Muscle layer of duodenum (tissue), 2 donors: ENCODE measurements at regions not wholly inside any gene's neighbourhood (a gene's known extent, or its start where the extent isn't known, plus 50 kb on each side); places are given as distances from the start of the nearest gene placed in this dataset.

Source experiments
- H3K27ac ChIP-seq: one replicate; pipeline ENCODE4 v1.7.0; 2013; ENCODE audit warnings: mild to moderate bottlenecking, low read length
- H3K27me3 ChIP-seq: one replicate; pipeline ENCODE4 v1.7.0; 2013; ENCODE audit warnings: low read depth, mild to moderate bottlenecking, control low read depth, low read length
- H3K36me3 ChIP-seq, 2 donors: one replicate each; pipeline ENCODE4 v1.7.0; 2013; ENCODE audit warnings: low read length in 2 of 2, control low read depth in 1 of 2, mild to moderate bottlenecking in 1 of 2; ENCODE audit not compliant: insufficient read depth in 2 of 2, control insufficient read depth in 1 of 2
- H3K4me1 ChIP-seq, 2 donors: one replicate each; pipeline ENCODE4 v1.7.0; 2013; ENCODE audit warnings: low read length in 2 of 2, mild to moderate bottlenecking in 2 of 2, control low read depth in 1 of 2, moderate library complexity in 1 of 2; ENCODE audit not compliant: insufficient read depth in 2 of 2, control insufficient read depth in 1 of 2
- H3K4me3 ChIP-seq, 2 donors: one replicate each; pipeline ENCODE4 v1.7.0; 2013; ENCODE audit warnings: low read length in 2 of 2, low read depth in 1 of 2, mild to moderate bottlenecking in 1 of 2
- H3K9me3 ChIP-seq, 2 donors: one replicate each; pipeline ENCODE4 v1.7.0; 2013; ENCODE audit warnings: low read length in 2 of 2, control low read depth in 1 of 2, mild to moderate bottlenecking in 1 of 2; ENCODE audit not compliant: control insufficient read depth in 1 of 2
- donor health status: healthy.

DNA sequence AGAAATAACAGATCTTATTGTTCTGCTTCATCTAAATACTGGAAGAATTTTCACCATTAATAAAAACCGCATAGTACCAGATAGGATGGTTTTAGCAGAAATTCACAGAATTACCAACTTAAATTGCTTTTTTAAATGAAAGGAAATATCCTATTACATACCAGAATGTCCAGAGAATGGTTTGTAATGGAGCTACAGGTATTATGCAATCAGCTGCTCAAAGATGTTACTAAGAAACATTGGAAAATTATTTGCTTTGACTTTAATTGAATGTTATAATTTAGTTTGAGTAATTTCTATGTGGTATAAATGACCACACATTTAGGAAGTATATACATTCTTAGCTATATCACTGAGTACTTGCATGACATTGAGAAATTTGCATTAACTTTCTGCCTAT is 338.3 kb downstream of the ETV1 start:
- Histone ChIP-seq H3K36me3 (no peaks in the 10 kb centered on the region), H3K9me3 (no peaks in the 10 kb centered on the region), H3K4me1 (no peaks in the 10 kb centered on the region), H3K27me3 (no peaks in the 10 kb centered on the region), H3K27ac (no peak overlapping the region), H3K4me3 (no peak overlapping the region)

DNA sequence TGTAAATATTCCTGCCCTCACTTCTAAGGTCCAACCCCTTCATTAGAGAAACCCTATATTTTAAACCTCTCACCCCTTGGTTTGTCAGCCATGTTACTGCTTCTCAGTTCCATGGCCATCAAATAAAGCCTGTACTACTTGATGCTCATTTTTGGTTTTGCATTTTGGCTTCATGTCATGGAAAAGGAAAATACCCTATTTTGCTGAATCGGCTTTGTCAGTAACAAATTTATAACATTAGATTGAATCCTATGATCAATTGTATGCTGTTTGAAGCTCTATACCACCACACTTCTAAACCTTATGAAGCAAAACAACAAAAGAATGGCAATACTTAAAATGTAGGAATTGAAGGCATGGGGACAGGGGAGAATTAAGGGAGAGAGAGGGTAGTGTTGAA is 333.1 kb downstream of the ETV1 start:
- no peaks in the 10 kb centered on the region for H3K36me3 ChIP-seq
- H3K27ac ChIP-seq, result no peak overlapping the region
- no peaks in the 10 kb centered on the region for H3K27me3 ChIP-seq
- H3K4me1 ChIP-seq, result no peaks in the 10 kb centered on the region
- H3K9me3 ChIP-seq, result peaks cover 0 to 4% of the 10 kb centered on the region in 2 donors
- no peak overlapping the region for H3K4me3 ChIP-seq

DNA sequence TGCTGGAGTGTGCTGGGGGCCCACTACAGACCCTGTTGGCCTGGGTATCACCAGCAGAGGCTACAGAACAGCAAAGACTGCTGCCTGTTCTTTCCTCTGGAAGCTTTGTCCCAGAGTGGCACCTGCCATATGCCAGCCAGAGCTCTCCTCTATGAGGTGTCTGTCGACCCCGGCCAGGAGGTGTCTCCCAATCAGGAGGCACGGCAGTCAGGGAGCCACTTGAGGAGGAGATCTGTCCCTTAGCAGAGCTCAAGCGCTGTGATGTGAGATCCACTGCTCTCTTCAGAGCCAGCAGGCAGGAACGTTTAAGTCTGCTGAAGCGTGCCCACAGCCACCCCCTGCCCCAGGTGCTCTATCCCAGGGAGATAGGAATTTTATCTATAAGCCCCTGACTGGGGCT is 316.2 kb downstream of the ETV1 start:
- Histone ChIP-seq H3K27ac (no peak overlapping the region), H3K9me3 (peaks cover 0 to 5% of the 10 kb centered on the region in 2 donors), H3K4me3 (no peak overlapping the region), H3K27me3 (no peaks in the 10 kb centered on the region), H3K36me3 (no peaks in the 10 kb centered on the region), H3K4me1 (no peaks in the 10 kb centered on the region)

DNA sequence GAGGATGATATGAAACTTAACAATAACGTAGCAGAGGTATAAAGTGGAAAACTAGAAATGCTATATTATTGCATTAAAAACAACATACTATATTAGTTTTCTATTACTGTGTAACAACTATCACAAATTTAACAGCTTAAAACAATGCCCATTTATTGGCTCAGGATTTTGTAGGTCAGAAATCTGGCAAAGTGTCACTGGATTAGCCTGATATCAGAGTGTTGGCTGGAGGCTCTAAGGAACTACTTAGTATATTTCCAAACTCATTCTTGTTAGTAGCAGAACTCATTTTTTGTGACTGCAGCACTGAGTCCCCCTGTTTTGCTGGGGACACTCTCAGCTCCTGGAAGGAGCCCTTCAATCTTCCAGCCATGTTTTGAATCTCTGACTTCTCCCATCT is 306.8 kb downstream of the ETV1 start:
- Histone ChIP-seq H3K4me3 (no peak overlapping the region), H3K27me3 (no peaks in the 10 kb centered on the region), H3K27ac (no peak overlapping the region), H3K36me3 (no peaks in the 10 kb centered on the region), H3K4me1 (no peaks in the 10 kb centered on the region), H3K9me3 (no peaks in the 10 kb centered on the region)

DNA sequence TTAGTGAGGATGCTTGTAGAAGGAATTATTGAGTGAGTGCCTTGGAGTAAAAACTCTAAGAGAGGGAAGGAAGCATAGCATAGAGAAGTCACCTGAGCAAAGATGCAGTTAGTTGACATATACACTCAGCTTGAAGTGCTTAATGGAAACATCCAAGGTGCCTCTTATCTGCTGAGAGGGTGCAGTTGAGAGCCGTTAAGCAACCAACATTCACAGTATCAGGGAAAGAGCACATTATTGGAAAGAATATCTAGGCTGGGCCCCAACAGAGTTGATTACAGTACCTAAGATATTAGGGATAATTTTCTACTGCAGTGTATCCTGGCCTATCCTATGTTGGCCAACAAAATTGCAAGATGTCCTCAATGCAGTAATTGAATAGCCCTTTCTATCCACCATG is 302.0 kb downstream of the ETV1 start:
- H3K4me3 ChIP-seq, result no peak overlapping the region
- no peak overlapping the region for H3K27ac ChIP-seq
- H3K4me1 ChIP-seq, result no peaks in the 10 kb centered on the region
- no peaks in the 10 kb centered on the region for H3K27me3 ChIP-seq
- H3K36me3 ChIP-seq, result no peaks in the 10 kb centered on the region
- H3K9me3 ChIP-seq, result no peaks in the 10 kb centered on the region

DNA sequence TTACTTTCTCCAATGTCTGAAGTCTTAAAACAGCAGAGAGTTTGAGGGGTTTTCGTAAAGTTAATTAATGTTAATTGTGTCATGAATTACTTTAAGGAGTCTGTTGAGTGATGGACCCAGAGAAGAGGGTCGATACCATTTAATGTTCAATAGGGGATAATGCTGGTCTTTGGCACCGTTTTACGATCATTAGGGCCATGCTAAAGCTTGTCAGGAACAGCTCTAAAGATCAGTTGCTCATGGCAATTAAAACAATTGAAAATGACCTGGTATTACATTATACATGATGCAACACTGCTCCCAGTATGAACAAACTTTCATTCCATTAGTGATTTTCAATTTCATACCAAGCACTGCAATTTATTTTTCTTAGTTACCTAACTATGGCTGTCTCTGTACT is 296.9 kb downstream of the ETV1 start:
- H3K4me1 ChIP-seq, result no peaks in the 10 kb centered on the region
- no peaks in the 10 kb centered on the region for H3K36me3 ChIP-seq
- no peaks in the 10 kb centered on the region for H3K9me3 ChIP-seq
- no peak overlapping the region for H3K4me3 ChIP-seq
- no peaks in the 10 kb centered on the region for H3K27me3 ChIP-seq
- no peak overlapping the region for H3K27ac ChIP-seq

DNA sequence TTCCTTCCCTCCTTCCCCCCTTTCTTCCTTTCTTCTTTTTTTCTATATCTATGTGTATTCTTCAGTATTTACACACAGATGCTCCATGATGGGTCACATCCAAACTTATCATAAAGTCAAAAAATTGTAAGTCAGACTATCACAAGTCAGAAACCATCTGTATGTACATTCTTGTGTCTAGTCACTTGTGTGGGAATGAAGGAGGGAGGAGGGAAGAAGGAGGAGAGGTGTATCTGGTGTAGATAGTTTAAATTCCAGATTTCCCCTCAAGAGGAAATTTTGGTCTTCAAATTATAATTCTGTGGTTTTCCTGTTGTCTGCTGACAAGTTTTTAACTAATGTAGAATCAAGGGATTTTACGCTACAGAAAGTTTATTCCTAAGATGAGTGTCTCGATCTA is 287.2 kb downstream of the ETV1 start:
- Histone ChIP-seq H3K4me3 (no peak overlapping the region), H3K36me3 (no peaks in the 10 kb centered on the region)

DNA sequence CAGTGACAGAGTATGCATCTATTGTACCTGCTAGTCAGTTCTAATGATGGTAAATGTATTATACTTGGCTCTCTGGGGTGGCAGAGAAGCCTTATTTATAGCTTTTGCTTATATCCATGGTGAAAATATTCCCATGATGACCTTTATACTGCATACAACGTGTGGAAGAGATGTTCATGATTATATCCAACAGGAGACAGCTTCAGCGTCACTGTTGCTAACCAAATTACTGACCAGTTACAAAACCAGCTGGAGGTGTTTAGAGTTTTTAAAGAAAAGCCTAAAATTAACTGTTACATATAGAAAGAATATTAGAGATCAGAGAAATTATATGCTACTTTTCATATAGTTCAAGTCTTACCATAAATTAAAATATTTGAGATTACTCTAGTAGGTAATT is 280.8 kb downstream of the ETV1 start:
- H3K4me3 ChIP-seq, result no peak overlapping the region
- no peaks in the 10 kb centered on the region for H3K27me3 ChIP-seq
- no peaks in the 10 kb centered on the region for H3K9me3 ChIP-seq
- H3K36me3 ChIP-seq, result no peaks in the 10 kb centered on the region
- H3K4me1 ChIP-seq, result no peaks in the 10 kb centered on the region
- no peak overlapping the region for H3K27ac ChIP-seq

More for the DNA sequence above, 287.2 kb downstream of the ETV1 start:
- no peak overlapping the region for H3K27ac ChIP-seq
- no peaks in the 10 kb centered on the region for H3K9me3 ChIP-seq
- no peaks in the 10 kb centered on the region for H3K4me1 ChIP-seq
- no peaks in the 10 kb centered on the region for H3K27me3 ChIP-seq

DNA sequence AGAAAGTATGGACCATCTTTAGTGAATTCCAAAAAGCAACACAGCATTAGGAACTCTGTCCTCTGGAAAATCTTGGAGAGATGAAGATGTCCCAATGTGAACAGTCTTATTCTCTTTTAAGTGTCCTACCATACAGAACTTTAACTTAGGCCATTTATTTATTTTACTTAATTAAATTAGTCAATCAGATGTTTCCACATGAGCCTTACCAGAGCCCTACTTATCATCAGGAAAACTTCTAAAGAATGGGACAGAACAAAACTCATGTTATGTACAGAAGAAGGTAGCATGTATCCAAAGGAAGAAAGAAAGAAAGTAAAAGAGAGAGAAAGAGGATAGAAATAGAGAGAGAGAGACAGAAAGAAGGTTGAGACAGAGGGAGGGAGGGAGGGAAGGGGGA is 276.4 kb downstream of the ETV1 start:
- Histone ChIP-seq H3K36me3 (no peaks in the 10 kb centered on the region), H3K4me3 (no peak overlapping the region), H3K27me3 (no peaks in the 10 kb centered on the region), H3K4me1 (no peaks in the 10 kb centered on the region), H3K27ac (no peak overlapping the region), H3K9me3 (no peaks in the 10 kb centered on the region)

DNA sequence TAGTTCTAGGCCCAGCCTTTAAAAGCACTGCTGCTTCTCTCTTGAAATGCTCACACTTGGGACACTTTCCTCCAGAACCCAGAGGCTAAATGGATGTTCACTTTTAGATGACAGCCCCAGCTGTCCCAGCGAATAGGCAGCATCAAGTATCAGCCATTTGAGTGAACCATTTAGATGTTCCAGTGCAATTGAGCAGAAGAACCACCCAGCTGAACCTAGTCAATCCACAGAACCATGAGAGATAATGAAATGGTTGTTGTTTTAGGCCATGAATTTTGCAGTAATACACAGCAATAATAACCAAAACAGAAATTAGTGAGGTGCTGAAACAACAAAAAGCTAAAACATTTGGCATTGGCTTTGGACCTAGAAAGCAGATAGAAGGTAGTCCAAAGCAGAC is 273.9 kb downstream of the ETV1 start:
- no peaks in the 10 kb centered on the region for H3K36me3 ChIP-seq
- no peaks in the 10 kb centered on the region for H3K4me1 ChIP-seq
- H3K9me3 ChIP-seq, result no peaks in the 10 kb centered on the region
- H3K27ac ChIP-seq, result no peak overlapping the region
- no peak overlapping the region for H3K4me3 ChIP-seq
- H3K27me3 ChIP-seq, result no peaks in the 10 kb centered on the region

DNA sequence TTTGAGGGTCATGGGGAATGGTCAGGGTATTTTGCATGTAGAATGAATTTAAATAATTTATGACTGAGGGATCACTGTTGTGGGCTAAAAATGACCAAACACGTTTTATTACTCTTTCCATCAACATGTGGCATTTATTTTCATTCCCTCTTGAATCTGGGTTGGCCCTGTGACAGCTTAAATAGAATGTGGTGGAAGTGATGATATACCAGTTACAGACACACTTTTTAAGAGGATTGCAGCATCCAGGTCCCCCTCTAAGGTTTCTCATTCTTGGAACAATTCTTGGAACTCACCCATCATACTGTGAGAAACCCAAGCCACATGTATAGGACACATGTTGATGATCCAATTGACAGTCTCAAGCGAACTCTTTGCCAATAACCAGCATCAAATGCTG is 272.4 kb downstream of the ETV1 start:
- no peak overlapping the region for H3K27ac ChIP-seq
- no peak overlapping the region for H3K4me3 ChIP-seq
- H3K9me3 ChIP-seq, result no peaks in the 10 kb centered on the region
- H3K4me1 ChIP-seq, result no peaks in the 10 kb centered on the region
- H3K27me3 ChIP-seq, result no peaks in the 10 kb centered on the region
- no peaks in the 10 kb centered on the region for H3K36me3 ChIP-seq

DNA sequence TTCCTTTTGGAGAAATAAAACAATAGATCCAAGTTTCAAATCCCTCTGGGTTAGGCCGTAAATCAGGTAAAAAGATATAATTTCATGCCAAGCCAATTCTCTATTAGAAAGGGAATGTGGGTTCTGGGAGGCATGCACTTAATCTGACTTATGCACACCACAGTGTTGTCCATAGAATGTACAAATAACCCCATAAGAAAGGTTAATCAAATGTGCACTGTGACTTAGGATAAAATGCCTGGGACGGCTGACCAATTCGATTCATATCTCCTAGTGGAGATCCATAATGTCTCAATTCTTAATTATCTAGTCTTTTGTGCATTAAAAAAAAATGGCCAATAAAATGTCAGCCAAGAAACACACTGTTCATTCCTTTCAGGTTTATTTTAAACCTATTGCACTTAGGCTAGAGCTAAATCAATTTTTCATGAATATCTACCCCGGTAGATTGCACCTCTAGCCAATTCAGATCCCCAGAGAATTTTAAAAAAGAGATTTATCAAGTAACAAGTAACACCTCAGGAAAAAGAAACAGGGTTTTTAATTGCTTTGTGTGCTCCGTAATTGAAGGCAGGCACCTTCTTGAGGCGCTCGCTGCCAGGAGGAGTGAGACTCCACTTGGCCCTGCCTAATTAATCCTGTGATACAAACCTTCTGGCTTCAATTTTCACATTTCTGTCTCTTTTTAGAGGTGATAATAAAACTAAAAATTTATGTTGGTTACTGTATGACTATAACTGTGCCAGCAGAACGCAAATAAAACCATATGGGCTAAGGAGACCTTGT is 265.1 kb downstream of the ETV1 start:
- H3K36me3 ChIP-seq, result no peaks in the 10 kb centered on the region
- H3K4me3 ChIP-seq, result no peak overlapping the region
- no peaks in the 10 kb centered on the region for H3K9me3 ChIP-seq
- H3K4me1 ChIP-seq, result no peaks in the 10 kb centered on the region
- H3K27ac ChIP-seq, result no peak overlapping the region
- no peaks in the 10 kb centered on the region for H3K27me3 ChIP-seq
